COLO668 (cell line): ENCODE measurements at regions not wholly inside any gene's neighbourhood (a gene's known extent, or its start where the extent isn't known, plus 50 kb on each side); places are given as distances from the start of the nearest gene placed in this dataset.
"Not testable (repeated sequence)": the region's sequence is repeated elsewhere in the genome, so short reads cannot be mapped to it uniquely, and the experiment has no call there.

Experiments used
- DNase-seq: peaks from one replicate; lab custom pipeline; 2025; ENCODE audit not compliant: unreplicated experiment; lab: John Stamatoyannopoulos, UW

GRCh38 chr3:177249203-177249602 lies 51.9 kb upstream of the TBL1XR1 start:
- DNase-seq = peak; percentile 6

- no peak for DNase-seq
These were observed 52.9 kb upstream of the TBL1XR1 start for GRCh38 chr3:177250151-177250550.

GRCh38 chr3:177251755-177252154 lies 54.5 kb upstream of the TBL1XR1 start:
- DNase-seq = no peak

GRCh38 chr3:177257006-177257405 lies 59.7 kb upstream of the TBL1XR1 start:
- DNase-seq = no peak

GRCh38 chr3:177257625-177258024 lies 60.3 kb upstream of the TBL1XR1 start:
- no peak for DNase-seq

GRCh38 chr3:177262396-177262795 lies 65.1 kb upstream of the TBL1XR1 start:
- DNase-seq = no peak

GRCh38 chr3:177263615-177264368 lies 66.5 kb upstream of the TBL1XR1 start:
- no peak for DNase-seq

- not testable (repeated sequence) for DNase-seq
These were observed 74.7 kb upstream of the TBL1XR1 start for GRCh38 chr3:177271811-177272501.

- no peak for DNase-seq
These were observed 80.7 kb upstream of the TBL1XR1 start for GRCh38 chr3:177278016-177278415.

- peak; percentile 14 for DNase-seq
These were observed 82.0 kb upstream of the TBL1XR1 start for GRCh38 chr3:177279118-177279815.

- peak; percentile 16 for DNase-seq
These were observed 84.2 kb upstream of the TBL1XR1 start for GRCh38 chr3:177281292-177282118.

- peak; percentile 71 for DNase-seq
These were observed 84.9 kb upstream of the TBL1XR1 start for GRCh38 chr3:177282119-177282655.

- no peak for DNase-seq
These were observed 86.7 kb upstream of the TBL1XR1 start for GRCh38 chr3:177283983-177284382.

GRCh38 chr3:177284383-177284881 lies 87.2 kb upstream of the TBL1XR1 start:
- DNase-seq = no peak

- peak; percentile 43 for DNase-seq
These were observed 88.8 kb upstream of the TBL1XR1 start for GRCh38 chr3:177286034-177286433.

GRCh38 chr3:177287231-177287630 lies 89.9 kb upstream of the TBL1XR1 start:
- no peak for DNase-seq

- no peak for DNase-seq
These were observed 93.4 kb upstream of the TBL1XR1 start for GRCh38 chr3:177290633-177291032.

GRCh38 chr3:177294221-177294620 lies 96.9 kb upstream of the TBL1XR1 start:
- DNase-seq = no peak

- DNase-seq = no peak
These were observed 97.8 kb upstream of the TBL1XR1 start for GRCh38 chr3:177295116-177295515.

- DNase-seq = no peak
These were observed 102.0 kb upstream of the TBL1XR1 start for GRCh38 chr3:177299250-177299649.
